Neuronal stem cell (in vitro differentiated cells): ENCODE measurements at regions not wholly inside any gene's neighbourhood (a gene's known extent, or its start where the extent isn't known, plus 50 kb on each side); places are given as distances from the start of the nearest gene placed in this dataset.

Experiments used
- DNase-seq: peaks from one replicate; pipeline ENCODE4 v3.0.0-alpha.2; 2013; ENCODE audit warnings: low spot score
- H2AFZ ChIP-seq: one replicate; pipeline ENCODE4 v1.6.1; 2013; ENCODE audit warnings: mild to moderate bottlenecking, low read length, inconsistent platforms
- H2AK5ac ChIP-seq: 2 replicates; pipeline ENCODE4 v1.6.1; 2013; ENCODE audit warnings: low read depth, mild to moderate bottlenecking, inconsistent platforms, low read length, moderate library complexity, mixed read lengths
- H2BK120ac ChIP-seq: 2 replicates; pipeline ENCODE4 v1.6.1; 2013; ENCODE audit warnings: low read depth, mild to moderate bottlenecking, inconsistent platforms, low read length, moderate library complexity, mixed read lengths
- H2BK12ac ChIP-seq: one replicate; pipeline ENCODE4 v1.6.1; 2013; ENCODE audit warnings: low read length, inconsistent platforms
- H2BK15ac ChIP-seq: 2 replicates; pipeline ENCODE4 v1.6.1; 2013; ENCODE audit warnings: mild to moderate bottlenecking, low read length, inconsistent platforms, mixed read lengths
- H2BK5ac ChIP-seq: one replicate; pipeline ENCODE4 v1.6.1; 2013; ENCODE audit warnings: inconsistent platforms, mild to moderate bottlenecking, low read length, moderate library complexity
- H3K14ac ChIP-seq: one replicate; pipeline ENCODE4 v1.6.1; 2013; ENCODE audit warnings: low read length, inconsistent platforms
- H3K18ac ChIP-seq: 2 replicates; pipeline ENCODE4 v1.6.1; 2013; ENCODE audit warnings: low read length, inconsistent platforms
- H3K23ac ChIP-seq: 2 replicates; pipeline ENCODE4 v1.6.1; 2013; ENCODE audit warnings: low read depth, mild to moderate bottlenecking, mixed read lengths, low read length, inconsistent platforms; ENCODE audit not compliant: poor library complexity
- H3K27ac ChIP-seq: replicated peaks from 3 replicates; pipeline ENCODE4 v1.5.1; 2013; ENCODE audit warnings: low read length, inconsistent platforms
- H3K27me3 ChIP-seq, 3 experiments: 2 replicates each; pipeline ENCODE4 v1.6.1; 2013; ENCODE audit warnings: low read length in 3 of 3, mild to moderate bottlenecking in 2 of 3, inconsistent platforms in 1 of 3, low read depth in 1 of 3, mixed read lengths in 1 of 3, moderate library complexity in 1 of 3; ENCODE audit not compliant: control insufficient read depth in 3 of 3, insufficient read depth in 3 of 3
- H3K36me3 ChIP-seq, 2 donors: replicated peaks in 1 of 2; 2 replicates each; pipeline ENCODE4 v1.6.1; 2013; ENCODE audit warnings: low read length in 2 of 2; ENCODE audit not compliant: control insufficient read depth in 2 of 2, insufficient read depth in 2 of 2
- H3K4ac ChIP-seq: 2 replicates; pipeline ENCODE4 v1.6.1; 2013; ENCODE audit warnings: inconsistent platforms, mild to moderate bottlenecking, low read length, moderate library complexity
- H3K4me1 ChIP-seq, 2 donors: 1 replicate in 1 of 2; 2 replicates in 1 of 2; pipeline ENCODE4 v1.6.1; 2013; ENCODE audit warnings: low read length in 2 of 2, low read depth in 1 of 2; ENCODE audit not compliant: control insufficient read depth in 2 of 2, insufficient read depth in 1 of 2
- H3K4me2 ChIP-seq: one replicate; pipeline ENCODE4 v1.6.1; 2013; ENCODE audit warnings: mild to moderate bottlenecking, low read length, inconsistent platforms; ENCODE audit not compliant: insufficient read depth, poor library complexity, severe bottlenecking
- H3K4me3 ChIP-seq, 2 donors: 2 replicates each; pipeline ENCODE4 v1.5.1; 2013; ENCODE audit warnings: low read length in 2 of 2, mild to moderate bottlenecking in 2 of 2, inconsistent platforms in 1 of 2, moderate library complexity in 1 of 2
- H3K79me1 ChIP-seq: one replicate; pipeline ENCODE4 v1.6.1; 2013; ENCODE audit warnings: low read depth, mild to moderate bottlenecking, inconsistent platforms, low read length, moderate library complexity
- H3K9ac ChIP-seq: one replicate; pipeline ENCODE4 v1.6.1; 2013; ENCODE audit warnings: mild to moderate bottlenecking, low read depth, low read length, inconsistent platforms; ENCODE audit not compliant: poor library complexity
- H3K9me3 ChIP-seq, 2 donors: replicated peaks in 1 of 2; 2 replicates each; pipeline versions ENCODE3 to v1.6.1; 2013; ENCODE audit warnings: low read length in 2 of 2, mild to moderate bottlenecking in 2 of 2, inconsistent platforms in 1 of 2, low read depth in 1 of 2, mixed read lengths in 1 of 2, moderate library complexity in 1 of 2; ENCODE audit not compliant: control insufficient read depth in 2 of 2, insufficient read depth in 1 of 2
- H4K8ac ChIP-seq: one replicate; pipeline ENCODE4 v1.6.1; 2013; ENCODE audit warnings: low read depth, mild to moderate bottlenecking, inconsistent platforms, low read length, moderate library complexity
- H4K91ac ChIP-seq: one replicate; pipeline ENCODE4 v1.6.1; 2013; ENCODE audit warnings: low read length, low read depth, mild to moderate bottlenecking, inconsistent platforms; ENCODE audit not compliant: poor library complexity
- WGBS, 2 donors: extraction: QIAGEN DNeasy Blood & Tissue Kit; methylation state at CpG; one replicate each; pipeline ENCODE4 v1.1.7; 2013; ENCODE audit warnings: missing lambda C conversion rate in 2 of 2, mixed read lengths in 1 of 2; ENCODE audit not compliant: insufficient read length in 2 of 2, insufficient replicate concordance in 1 of 2; ENCODE audit errors: extremely low coverage in 2 of 2; 5-methylcytosine and 5-hydroxymethylcytosine counted together

GRCh38 chr18:28651298-28651697 lies 474.4 kb upstream of the CDH2 start:
- Histone ChIP-seq H3K79me1 (no peaks in the 10 kb centered on the region), H3K4me1 (no peaks in the 10 kb centered on the region), H2AK5ac (no peak overlapping the region), H3K14ac (no peak overlapping the region), H3K4ac (no peak overlapping the region), H4K8ac (no peak overlapping the region), H2BK120ac (no peak overlapping the region), H2BK5ac (no peak overlapping the region), H3K23ac (no peak overlapping the region), H3K36me3 (no peaks in the 10 kb centered on the region), H2AFZ (no peak overlapping the region), H3K27ac (no peak overlapping the region), H3K4me3 (no peak overlapping the region), H2BK15ac (no peak overlapping the region), H3K9me3 (no peaks in the 10 kb centered on the region), H4K91ac (no peak overlapping the region), H3K4me2 (no peak overlapping the region), H2BK12ac (no peak overlapping the region), H3K9ac (no peak overlapping the region), H3K18ac (no peak overlapping the region), H3K27me3 (no peaks in the 10 kb centered on the region)
- no CpG with 5 or more reads among the region's 12 CpGs for WGBS, 2 donors
- DNase-seq = no peak

GRCh38 chr18:28650860-28651259 lies 473.9 kb upstream of the CDH2 start:
- H3K23ac ChIP-seq = no peak overlapping the region
- H2BK15ac ChIP-seq = no peak overlapping the region
- no peak overlapping the region for H2BK12ac ChIP-seq
- H3K4me3 ChIP-seq = no peak overlapping the region
- H3K9ac ChIP-seq = no peak overlapping the region
- H2AFZ ChIP-seq = no peak overlapping the region
- no peak overlapping the region for H3K18ac ChIP-seq
- WGBS, 2 donors = no CpG with 5 or more reads among the region's 2 CpGs
- H3K79me1 ChIP-seq = no peaks in the 10 kb centered on the region
- no peak overlapping the region for H3K4ac ChIP-seq
- no peaks in the 10 kb centered on the region for H3K27me3 ChIP-seq
- no peak overlapping the region for H4K91ac ChIP-seq
- H3K4me1 ChIP-seq = no peaks in the 10 kb centered on the region
- H2AK5ac ChIP-seq = no peak overlapping the region
- H4K8ac ChIP-seq = no peak overlapping the region
- H3K4me2 ChIP-seq = no peak overlapping the region
- H3K36me3 ChIP-seq = no peaks in the 10 kb centered on the region
- H3K9me3 ChIP-seq = no peaks in the 10 kb centered on the region
- H2BK5ac ChIP-seq = no peak overlapping the region
- no peak overlapping the region for H2BK120ac ChIP-seq
- DNase-seq = no peak
- no peak overlapping the region for H3K27ac ChIP-seq
- H3K14ac ChIP-seq = no peak overlapping the region

- Histone ChIP-seq H3K23ac (no peak overlapping the region), H4K91ac (no peak overlapping the region), H3K4me1 (no peaks in the 10 kb centered on the region), H3K36me3 (no peaks in the 10 kb centered on the region), H3K9ac (no peak overlapping the region), H2BK5ac (no peak overlapping the region), H2AK5ac (no peak overlapping the region), H2BK15ac (no peak overlapping the region), H3K18ac (no peak overlapping the region), H3K27me3 (no peaks in the 10 kb centered on the region), H3K14ac (no peak overlapping the region), H3K27ac (no peak overlapping the region), H2BK12ac (no peak overlapping the region), H3K4me3 (no peak overlapping the region), H2BK120ac (no peak overlapping the region), H3K79me1 (no peaks in the 10 kb centered on the region), H3K9me3 (no peaks in the 10 kb centered on the region), H2AFZ (no peak overlapping the region), H3K4me2 (no peak overlapping the region), H3K4ac (no peak overlapping the region), H4K8ac (no peak overlapping the region)
- no peak for DNase-seq
- WGBS, 2 donors = no CpG with 5 or more reads among the region's 3 CpGs
These were observed 471.0 kb upstream of the CDH2 start for GRCh38 chr18:28647961-28648360.

GRCh38 chr18:28637897-28638296 lies 461.0 kb upstream of the CDH2 start:
- Histone ChIP-seq H3K9me3 (no peaks in the 10 kb centered on the region), H2AK5ac (no peak overlapping the region), H3K4me1 (peaks cover 0 to 2% of the 10 kb centered on the region in 2 donors), H3K23ac (no peak overlapping the region), H3K4me2 (no peak overlapping the region), H3K18ac (no peak overlapping the region), H4K8ac (no peak overlapping the region), H3K27ac (no peak overlapping the region), H3K36me3 (no peaks in the 10 kb centered on the region), H3K27me3 (no peaks in the 10 kb centered on the region), H3K4me3 (no peak overlapping the region), H3K9ac (no peak overlapping the region), H2BK120ac (no peak overlapping the region), H3K4ac (no peak overlapping the region), H3K14ac (no peak overlapping the region), H4K91ac (no peak overlapping the region), H2BK12ac (no peak overlapping the region), H2BK15ac (no peak overlapping the region), H3K79me1 (no peaks in the 10 kb centered on the region), H2AFZ (no peak overlapping the region), H2BK5ac (no peak overlapping the region)
- WGBS, 2 donors = no CpG with 5 or more reads among the region's 2 CpGs
- no peak for DNase-seq
